ENCODE measurements at regions not wholly inside any gene's neighbourhood (a gene's known extent, or its start where the extent isn't known, plus 50 kb on each side); places are given as distances from the start of the nearest gene placed in this dataset.
"Not testable (repeated sequence)": the region's sequence is repeated elsewhere in the genome, so short reads cannot be mapped to it uniquely, and the experiment has no call there.

DNA sequence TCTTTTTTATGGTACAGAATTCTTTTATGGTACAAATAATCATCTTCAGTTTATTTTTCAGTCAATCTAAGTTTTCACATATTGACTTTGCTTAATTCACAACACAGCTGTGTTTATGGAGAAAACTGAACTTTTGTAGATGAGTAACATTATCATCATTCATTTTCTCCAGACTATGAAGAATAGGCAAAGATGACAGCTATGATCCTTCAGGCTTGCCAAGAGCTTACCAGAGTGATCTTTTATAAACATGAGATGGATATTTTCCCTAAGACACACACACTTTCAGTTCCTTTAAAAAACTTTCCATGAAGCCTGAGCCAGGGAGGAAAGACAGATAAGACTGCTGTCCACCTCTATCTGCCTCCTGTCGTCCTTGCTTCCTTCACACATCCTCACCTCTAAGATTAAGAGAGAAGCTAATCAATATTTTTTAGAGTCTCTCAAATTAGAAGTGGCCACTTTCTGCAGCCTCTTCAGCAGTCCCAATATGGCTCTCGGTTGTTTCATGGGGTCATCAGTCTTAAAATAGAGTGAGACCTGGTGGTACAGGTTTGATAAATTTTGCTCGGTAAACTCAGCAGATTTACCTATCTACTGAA is 108.1 kb upstream of the SLC27A6 start:
- Histone ChIP-seq H3K4me1 (ENCODE audit: low read depth, poor library complexity, severe bottlenecking) (peaks cover 10% of the 10 kb centered on the region), H3K9ac (no peak overlapping the region), H3K27me3 (ENCODE audit: insufficient read depth, low read depth) (no peaks in the 10 kb centered on the region), H3K79me2 (ENCODE audit: insufficient read depth, low read depth) (no peaks in the 10 kb centered on the region), H3K4me3 (IDR thresholded peaks at IDR 0.05; ENCODE audit: insufficient read depth, low read depth, low read length) (no peak overlapping the region), H3K27ac (no peak overlapping the region), H2AFZ (ENCODE audit: low read depth) (no peak overlapping the region), H3K36me3 (ENCODE audit: insufficient read depth) (no peaks in the 10 kb centered on the region), H4K20me1 (ENCODE audit: insufficient read depth) (no peaks in the 10 kb centered on the region), H3K4me2 (no peak overlapping the region)
- TF ChIP-seq, protein P1, sequence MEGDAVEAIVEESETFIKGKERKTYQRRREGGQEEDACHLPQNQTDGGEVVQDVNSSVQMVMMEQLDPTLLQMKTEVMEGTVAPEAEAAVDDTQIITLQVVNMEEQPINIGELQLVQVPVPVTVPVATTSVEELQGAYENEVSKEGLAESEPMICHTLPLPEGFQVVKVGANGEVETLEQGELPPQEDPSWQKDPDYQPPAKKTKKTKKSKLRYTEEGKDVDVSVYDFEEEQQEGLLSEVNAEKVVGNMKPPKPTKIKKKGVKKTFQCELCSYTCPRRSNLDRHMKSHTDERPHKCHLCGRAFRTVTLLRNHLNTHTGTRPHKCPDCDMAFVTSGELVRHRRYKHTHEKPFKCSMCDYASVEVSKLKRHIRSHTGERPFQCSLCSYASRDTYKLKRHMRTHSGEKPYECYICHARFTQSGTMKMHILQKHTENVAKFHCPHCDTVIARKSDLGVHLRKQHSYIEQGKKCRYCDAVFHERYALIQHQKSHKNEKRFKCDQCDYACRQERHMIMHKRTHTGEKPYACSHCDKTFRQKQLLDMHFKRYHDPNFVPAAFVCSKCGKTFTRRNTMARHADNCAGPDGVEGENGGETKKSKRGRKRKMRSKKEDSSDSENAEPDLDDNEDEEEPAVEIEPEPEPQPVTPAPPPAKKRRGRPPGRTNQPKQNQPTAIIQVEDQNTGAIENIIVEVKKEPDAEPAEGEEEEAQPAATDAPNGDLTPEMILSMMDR (conservative IDR thresholded peaks at IDR 0.05; ENCODE audit: low read depth, low read length): no peak

DNA sequence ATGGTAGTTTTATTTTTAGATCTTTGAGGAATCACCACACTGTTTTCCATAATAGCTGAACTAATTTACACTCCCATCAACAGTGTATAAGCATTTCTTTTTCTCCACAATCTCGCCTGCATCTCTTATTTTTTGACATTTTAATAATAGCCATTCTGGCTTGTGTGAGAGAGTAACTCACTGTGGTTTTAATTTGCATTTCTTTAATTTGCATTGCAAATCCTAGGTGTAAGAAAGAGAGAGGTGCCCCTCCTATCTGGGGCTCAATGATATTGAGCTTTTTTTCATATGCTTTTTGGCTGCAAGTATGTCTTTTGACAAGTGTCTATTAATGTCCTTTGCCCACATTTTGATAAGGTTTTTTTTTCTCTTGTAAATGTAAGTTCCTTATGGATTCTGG is 106.3 kb upstream of the SLC27A6 start:
- TF ChIP-seq, protein P1 (conservative IDR thresholded peaks at IDR 0.05; ENCODE audit: low read depth, low read length): no peak
- Histone ChIP-seq H3K4me3 (IDR thresholded peaks at IDR 0.05; ENCODE audit: insufficient read depth, low read depth, low read length) (no peak overlapping the region), H3K4me1 (ENCODE audit: low read depth, poor library complexity, severe bottlenecking) (peaks cover 10% of the 10 kb centered on the region), H3K9ac (no peak overlapping the region), H3K79me2 (ENCODE audit: insufficient read depth, low read depth) (no peaks in the 10 kb centered on the region), H3K27ac (no peak overlapping the region), H3K36me3 (ENCODE audit: insufficient read depth) (no peaks in the 10 kb centered on the region), H3K27me3 (ENCODE audit: insufficient read depth, low read depth) (no peaks in the 10 kb centered on the region), H4K20me1 (ENCODE audit: insufficient read depth) (no peaks in the 10 kb centered on the region), H3K4me2 (no peak overlapping the region), H2AFZ (ENCODE audit: low read depth) (no peak overlapping the region)

DNA sequence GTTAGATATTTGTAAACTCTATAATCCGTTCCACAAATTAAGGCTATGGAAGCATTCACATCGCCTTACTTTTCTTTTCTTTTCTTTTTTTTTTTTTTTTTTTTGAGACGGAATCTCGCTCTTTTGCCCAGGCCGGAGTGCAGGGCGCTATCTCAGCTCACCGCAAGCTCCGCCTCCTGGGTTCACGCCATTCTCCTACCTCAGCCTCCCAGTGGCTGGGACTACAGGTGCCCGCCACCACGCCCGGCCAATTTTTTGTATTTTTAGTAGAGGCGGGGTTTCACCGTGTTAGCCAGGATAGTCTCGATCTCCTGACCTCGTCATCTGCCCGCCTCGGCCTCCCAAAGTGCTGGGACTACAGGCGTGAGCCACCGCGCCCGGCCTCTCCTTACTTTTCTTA is 104.1 kb upstream of the SLC27A6 start:
- H2AFZ ChIP-seq (ENCODE audit: low read depth); H3K36me3 ChIP-seq (ENCODE audit: insufficient read depth); H3K4me1 ChIP-seq (ENCODE audit: low read depth, poor library complexity, severe bottlenecking); H3K9ac ChIP-seq; H3K4me2 ChIP-seq; H3K27me3 ChIP-seq (ENCODE audit: insufficient read depth, low read depth); H4K20me1 ChIP-seq (ENCODE audit: insufficient read depth); H3K79me2 ChIP-seq (ENCODE audit: insufficient read depth, low read depth); H3K4me3 ChIP-seq (IDR thresholded peaks at IDR 0.05; ENCODE audit: insufficient read depth, low read depth, low read length); H3K27ac ChIP-seq: not testable (repeated sequence)

DNA sequence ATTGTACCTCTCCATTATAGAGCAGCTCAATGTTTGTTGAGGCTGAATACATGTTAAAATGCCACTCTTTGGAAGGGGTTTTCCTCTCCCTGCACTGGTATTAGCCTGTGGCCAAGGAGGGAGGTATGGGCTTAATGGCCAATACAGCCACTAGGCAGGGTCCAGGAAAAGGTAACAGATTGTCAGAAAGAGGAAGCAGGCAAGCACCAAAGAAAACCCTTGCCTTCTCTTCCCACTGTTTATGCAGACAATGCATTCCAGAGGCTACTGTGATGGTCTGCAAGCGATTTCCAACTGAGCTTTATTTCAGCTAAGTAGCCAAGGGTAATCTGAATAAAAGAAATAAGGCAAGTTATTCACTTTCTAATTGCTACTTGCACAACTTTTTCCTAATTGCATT is 95.3 kb upstream of the SLC27A6 start:
- Histone ChIP-seq H2AFZ (ENCODE audit: low read depth) (no peak overlapping the region), H3K27me3 (ENCODE audit: insufficient read depth, low read depth) (peaks cover 3% of the 10 kb centered on the region; the same call in 1 of the 2 replicates), H3K27ac (no peak overlapping the region), H3K36me3 (ENCODE audit: insufficient read depth) (no peaks in the 10 kb centered on the region), H3K79me2 (ENCODE audit: insufficient read depth, low read depth) (no peaks in the 10 kb centered on the region), H3K9ac (no peak overlapping the region), H3K4me3 (IDR thresholded peaks at IDR 0.05; ENCODE audit: insufficient read depth, low read depth, low read length) (no peak overlapping the region), H3K4me2 (no peak overlapping the region), H3K4me1 (ENCODE audit: low read depth, poor library complexity, severe bottlenecking) (no peaks in the 10 kb centered on the region), H4K20me1 (ENCODE audit: insufficient read depth) (no peaks in the 10 kb centered on the region)
- TF ChIP-seq, protein P1 (conservative IDR thresholded peaks at IDR 0.05; ENCODE audit: low read depth, low read length): no peak

DNA sequence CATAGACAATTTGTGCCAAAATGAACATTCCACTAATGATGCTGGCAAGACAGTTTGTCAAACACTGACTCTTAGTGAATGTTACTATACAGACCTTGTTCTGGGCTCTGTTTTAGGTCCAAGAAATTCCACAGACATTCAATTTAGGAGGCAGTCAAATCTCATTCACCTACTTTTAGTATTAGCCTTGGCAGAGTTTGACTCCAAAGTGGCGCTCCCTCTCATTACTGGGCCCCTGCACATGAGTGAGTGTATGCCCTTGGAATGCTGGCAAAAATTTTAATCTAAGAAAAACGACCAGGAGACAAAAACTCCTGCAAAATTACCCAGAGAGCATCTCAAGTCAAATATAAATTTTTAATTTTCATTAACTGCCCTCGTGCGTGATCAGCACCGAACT is 94.9 kb upstream of the SLC27A6 start:
- no peak overlapping the region for H3K27ac ChIP-seq
- no peaks in the 10 kb centered on the region for H4K20me1 ChIP-seq (ENCODE audit: insufficient read depth)
- no peak overlapping the region for H3K4me3 ChIP-seq (IDR thresholded peaks at IDR 0.05; ENCODE audit: insufficient read depth, low read depth, low read length)
- H3K4me1 ChIP-seq (ENCODE audit: low read depth, poor library complexity, severe bottlenecking): no peaks in the 10 kb centered on the region
- H3K36me3 ChIP-seq (ENCODE audit: insufficient read depth): no peaks in the 10 kb centered on the region
- H3K9ac ChIP-seq: no peak overlapping the region
- H3K79me2 ChIP-seq (ENCODE audit: insufficient read depth, low read depth): no peaks in the 10 kb centered on the region
- peaks cover 3% of the 10 kb centered on the region; the same call in 1 of the 2 replicates for H3K27me3 ChIP-seq (ENCODE audit: insufficient read depth, low read depth)
- TF ChIP-seq, protein P1 (conservative IDR thresholded peaks at IDR 0.05; ENCODE audit: low read depth, low read length): no peak
- no peak overlapping the region for H2AFZ ChIP-seq (ENCODE audit: low read depth)
- H3K4me2 ChIP-seq: no peak overlapping the region
